Astrocyte of the spinal cord (primary cell): ENCODE measurements at regions not wholly inside any gene's neighbourhood (a gene's known extent, or its start where the extent isn't known, plus 50 kb on each side); places are given as distances from the start of the nearest gene placed in this dataset.
"Not testable (repeated sequence)": the region's sequence is repeated elsewhere in the genome, so short reads cannot be mapped to it uniquely, and the experiment has no call there.

ENCODE experiments used
- DNase-seq: peaks from one replicate; pipeline ENCODE4 v3.0.0; 2011; ENCODE audit warnings: low read depth, low spot score
- H3K4me3 ChIP-seq: 2 replicates; pipeline ENCODE4 v1.5.1; 2011; ENCODE audit warnings: low read depth, mild to moderate bottlenecking, low read length, moderate library complexity
- in situ Hi-C: cut with HindIII; loops from 2 replicates; pipeline ENCODE4 v1.10.0; 2017; ENCODE audit warnings: low sequenced_read_pairs
- TF ChIP-seq, protein P1 (sequence below): IDR thresholded peaks from 2 replicates; pipeline ENCODE4 v1.5.1; 2012; ENCODE audit warnings: low read depth, mild to moderate bottlenecking, low read length, inconsistent platforms

DNA sequence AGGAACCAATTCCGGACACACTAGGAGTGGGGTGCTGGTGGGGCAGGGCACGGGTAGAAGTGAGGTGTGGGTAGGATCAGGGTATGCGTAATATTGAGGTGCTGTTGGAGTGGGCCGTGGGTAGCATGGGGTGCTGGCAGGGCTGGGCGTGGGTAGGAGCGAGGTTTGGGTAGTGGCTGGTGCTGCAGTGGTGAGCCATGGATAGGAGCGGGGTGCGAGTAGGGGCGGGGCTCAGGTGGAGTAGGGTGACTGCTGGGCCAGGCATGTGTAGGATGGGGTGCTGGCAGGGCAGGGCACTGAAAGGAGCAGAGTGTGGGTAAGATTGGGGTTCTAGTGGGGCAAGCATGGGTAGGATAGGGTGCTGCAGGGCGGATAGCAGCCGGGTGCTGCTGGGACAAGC lies 114.2 kb upstream of the DUSP22 start:
- in situ Hi-C loops, result no loop called here
- no peak overlapping the region for H3K4me3 ChIP-seq
- DNase-seq, result no peak
- TF ChIP-seq, protein P1, sequence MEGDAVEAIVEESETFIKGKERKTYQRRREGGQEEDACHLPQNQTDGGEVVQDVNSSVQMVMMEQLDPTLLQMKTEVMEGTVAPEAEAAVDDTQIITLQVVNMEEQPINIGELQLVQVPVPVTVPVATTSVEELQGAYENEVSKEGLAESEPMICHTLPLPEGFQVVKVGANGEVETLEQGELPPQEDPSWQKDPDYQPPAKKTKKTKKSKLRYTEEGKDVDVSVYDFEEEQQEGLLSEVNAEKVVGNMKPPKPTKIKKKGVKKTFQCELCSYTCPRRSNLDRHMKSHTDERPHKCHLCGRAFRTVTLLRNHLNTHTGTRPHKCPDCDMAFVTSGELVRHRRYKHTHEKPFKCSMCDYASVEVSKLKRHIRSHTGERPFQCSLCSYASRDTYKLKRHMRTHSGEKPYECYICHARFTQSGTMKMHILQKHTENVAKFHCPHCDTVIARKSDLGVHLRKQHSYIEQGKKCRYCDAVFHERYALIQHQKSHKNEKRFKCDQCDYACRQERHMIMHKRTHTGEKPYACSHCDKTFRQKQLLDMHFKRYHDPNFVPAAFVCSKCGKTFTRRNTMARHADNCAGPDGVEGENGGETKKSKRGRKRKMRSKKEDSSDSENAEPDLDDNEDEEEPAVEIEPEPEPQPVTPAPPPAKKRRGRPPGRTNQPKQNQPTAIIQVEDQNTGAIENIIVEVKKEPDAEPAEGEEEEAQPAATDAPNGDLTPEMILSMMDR, result no peak

DNA sequence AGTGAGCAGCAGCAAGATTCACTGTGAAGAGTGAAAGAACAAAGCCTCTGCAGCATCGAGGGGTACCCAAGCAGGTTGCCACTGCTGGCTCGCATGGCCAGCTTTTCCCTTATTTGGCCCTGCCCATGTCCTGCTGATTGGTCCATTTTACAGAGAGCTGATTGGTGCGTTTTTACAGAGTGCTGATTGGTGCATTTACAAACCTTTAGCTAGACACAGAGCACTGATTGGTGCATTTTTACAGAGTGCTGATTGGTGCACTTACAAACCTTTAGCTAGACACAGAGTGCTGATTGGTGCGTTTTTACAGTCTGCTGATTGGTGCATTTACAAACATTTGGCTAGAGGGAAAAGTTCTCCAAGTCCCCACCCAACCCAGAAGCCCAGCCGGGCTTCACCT lies 113.4 kb upstream of the DUSP22 start:
- H3K4me3 ChIP-seq, in situ Hi-C loops, DNase-seq: not testable (repeated sequence)

DNA sequence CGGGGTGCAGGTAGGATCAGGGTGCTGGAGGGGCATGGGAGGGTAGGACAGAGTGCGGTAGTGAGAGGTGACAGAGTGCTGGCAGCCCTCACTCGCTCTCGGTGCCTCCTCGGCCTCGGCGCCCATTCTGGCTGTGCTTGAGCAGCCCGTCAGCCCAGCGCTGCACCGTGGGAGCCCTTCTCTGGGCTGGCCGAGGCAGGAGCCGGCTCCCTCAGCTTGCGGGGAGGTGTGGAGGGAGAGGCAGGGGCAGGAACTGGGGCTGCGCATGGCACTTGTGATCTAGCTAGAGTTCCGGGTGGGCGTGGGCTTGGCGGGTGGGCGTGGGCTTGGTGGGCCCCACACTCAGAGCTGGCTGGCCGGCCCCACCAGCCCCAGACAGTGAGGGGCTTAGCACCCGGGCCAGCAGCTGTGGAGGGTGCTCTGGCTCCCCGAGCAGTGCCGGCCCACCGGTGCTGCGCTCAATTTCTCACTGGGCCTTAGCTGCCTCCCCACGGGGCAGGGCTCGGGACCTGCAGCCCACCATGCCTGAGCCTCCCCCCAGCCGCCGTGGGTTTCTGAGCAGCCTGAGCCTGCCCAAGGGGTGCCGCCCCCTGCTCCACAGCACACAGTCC lies 112.8 kb upstream of the DUSP22 start:
- DNase-seq, result no peak
- TF ChIP-seq, protein P1, result no peak
- in situ Hi-C loops, result no loop called here
- no peak overlapping the region for H3K4me3 ChIP-seq

DNA sequence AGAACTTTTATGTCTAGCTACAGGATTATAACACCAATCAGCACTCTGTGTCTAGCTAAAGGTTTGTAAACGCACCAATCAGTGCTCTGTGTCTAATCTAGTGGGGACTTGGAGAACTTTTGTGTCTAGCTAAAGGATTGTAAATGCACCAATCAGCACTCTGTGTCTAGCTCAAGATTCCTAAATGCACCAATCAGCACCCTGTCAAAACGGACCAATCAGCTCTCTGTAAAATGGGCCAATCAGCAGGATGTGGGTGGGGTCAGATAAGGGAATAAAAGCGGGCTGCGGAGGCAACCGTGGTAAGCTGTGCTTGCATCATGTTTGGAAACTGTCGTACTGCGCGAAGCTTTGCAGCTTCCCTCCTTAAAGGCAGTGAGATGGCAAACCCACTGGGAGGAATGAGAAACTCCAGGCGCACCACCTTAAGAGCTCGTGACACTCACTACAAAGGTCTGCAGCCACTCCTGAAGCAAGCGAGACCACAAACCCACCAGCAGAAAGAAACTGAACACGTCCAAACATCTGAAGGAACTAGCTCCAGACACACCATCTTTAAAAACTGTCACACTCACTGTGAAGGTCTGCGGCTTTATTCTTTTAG lies 112.1 kb upstream of the DUSP22 start:
- not testable (repeated sequence) for DNase-seq, H3K4me3 ChIP-seq

DNA sequence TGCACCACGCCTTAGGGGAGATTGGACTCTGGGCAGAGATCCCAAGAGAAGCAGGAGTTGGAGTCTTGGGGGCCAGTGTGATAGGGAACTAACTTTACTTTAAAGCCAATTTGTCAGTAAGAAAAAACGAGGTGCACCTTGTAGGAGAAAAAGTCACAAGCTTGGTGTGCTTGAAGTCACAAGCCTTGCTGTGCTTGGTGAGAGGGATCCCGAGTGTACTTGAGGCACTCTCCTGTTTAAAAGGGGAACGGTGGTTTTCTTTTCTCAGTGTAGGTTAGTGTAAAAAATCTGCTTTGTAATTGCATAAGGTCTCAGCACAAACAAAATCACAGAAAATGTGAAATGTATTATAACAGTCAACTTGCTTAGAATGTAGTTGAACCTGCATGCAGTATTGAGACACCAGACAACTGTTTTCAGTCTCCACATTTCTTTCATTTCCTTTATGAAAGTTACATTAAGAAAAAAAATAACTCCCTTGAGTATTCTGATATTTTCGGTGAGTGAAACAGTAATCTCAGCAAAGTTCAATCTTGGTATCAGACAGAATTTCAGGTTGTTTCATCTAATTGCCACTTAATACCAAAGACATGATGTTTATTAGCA lies 111.1 kb upstream of the DUSP22 start:
- in situ Hi-C loops, result no loop called here
- DNase-seq, result no peak
- H3K4me3 ChIP-seq, result no peak overlapping the region
- TF ChIP-seq, protein P1, result no peak

More for the DNA sequence above, 112.1 kb upstream of the DUSP22 start:
- in situ Hi-C loops, result not testable (repeated sequence)

DNA sequence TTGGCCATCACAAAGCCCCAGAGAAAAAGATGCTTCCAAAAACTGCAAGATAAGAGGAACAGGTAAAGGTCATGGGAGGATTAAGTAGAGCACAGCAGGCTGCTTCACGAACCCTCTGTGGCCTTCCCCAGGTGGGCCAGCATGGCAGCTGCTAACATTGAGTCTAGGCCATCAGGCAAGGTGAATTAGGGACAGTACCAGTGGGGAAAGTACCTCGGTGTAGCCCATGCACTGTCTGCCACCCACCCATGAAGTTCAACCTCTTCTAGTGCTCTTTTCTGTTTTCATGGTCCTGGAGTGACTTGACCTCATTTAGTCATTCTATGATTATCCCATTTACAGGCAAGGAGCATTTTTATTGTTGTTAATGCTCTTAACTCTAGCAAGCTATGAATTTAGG lies 108.6 kb upstream of the DUSP22 start:
- TF ChIP-seq, protein P1, result no peak
- no peak overlapping the region for H3K4me3 ChIP-seq
- DNase-seq, result no peak
- in situ Hi-C loops, result no loop called here

DNA sequence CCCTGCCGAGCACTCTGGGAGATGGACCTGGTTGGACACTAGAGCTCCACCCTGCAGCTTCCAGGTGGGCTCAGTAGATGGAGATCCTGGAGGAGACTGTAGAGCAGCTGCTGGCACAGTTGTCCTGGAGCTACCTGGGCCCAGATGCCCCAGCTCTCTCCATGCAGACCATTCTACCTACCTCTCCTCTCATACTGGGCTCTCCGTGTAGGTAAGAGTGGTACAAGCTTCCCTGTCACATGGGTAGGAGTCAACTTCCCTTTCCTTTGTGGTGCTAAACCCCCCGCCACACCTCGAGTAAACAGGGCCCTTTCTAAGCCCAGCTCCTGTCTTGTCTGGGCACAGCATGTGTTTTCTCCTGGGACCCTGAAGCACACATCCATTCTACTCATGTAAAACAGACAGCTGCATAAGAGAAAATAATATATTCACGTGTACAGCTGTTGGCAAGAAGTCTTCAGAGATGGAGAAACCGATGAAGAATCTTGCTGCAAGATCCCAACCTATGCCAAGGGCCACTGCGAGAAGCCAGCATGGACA lies 108.1 kb upstream of the DUSP22 start:
- TF ChIP-seq, protein P1, result no peak
- DNase-seq, result no peak
- in situ Hi-C loops, result no loop called here
- H3K4me3 ChIP-seq, result no peak overlapping the region
